ENCODE measurements at regions not wholly inside any gene's neighbourhood (a gene's known extent, or its start where the extent isn't known, plus 50 kb on each side); places are given as distances from the start of the nearest gene placed in this dataset.

DNA sequence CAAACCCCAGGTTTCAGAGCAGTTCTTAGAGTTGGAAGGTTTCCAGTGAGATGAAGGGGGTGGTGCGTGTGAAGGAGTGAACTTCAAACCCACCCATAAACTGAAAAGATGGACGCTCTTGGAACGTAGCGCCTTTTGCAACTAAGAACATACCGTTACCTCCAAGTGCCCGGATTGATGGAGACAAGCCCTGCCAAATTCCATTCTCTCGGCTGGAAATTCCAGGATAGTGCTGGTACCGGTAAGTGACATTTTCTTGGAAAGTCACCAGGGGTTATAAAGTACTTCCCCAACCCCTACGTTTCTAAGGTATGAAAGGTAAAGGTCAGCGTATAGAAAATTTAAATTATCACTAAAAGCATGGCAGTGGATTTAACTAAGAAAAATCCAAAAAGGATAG, 91.6 kb upstream of the CLDN14 start:
- TF ChIP-seq, protein P1, sequence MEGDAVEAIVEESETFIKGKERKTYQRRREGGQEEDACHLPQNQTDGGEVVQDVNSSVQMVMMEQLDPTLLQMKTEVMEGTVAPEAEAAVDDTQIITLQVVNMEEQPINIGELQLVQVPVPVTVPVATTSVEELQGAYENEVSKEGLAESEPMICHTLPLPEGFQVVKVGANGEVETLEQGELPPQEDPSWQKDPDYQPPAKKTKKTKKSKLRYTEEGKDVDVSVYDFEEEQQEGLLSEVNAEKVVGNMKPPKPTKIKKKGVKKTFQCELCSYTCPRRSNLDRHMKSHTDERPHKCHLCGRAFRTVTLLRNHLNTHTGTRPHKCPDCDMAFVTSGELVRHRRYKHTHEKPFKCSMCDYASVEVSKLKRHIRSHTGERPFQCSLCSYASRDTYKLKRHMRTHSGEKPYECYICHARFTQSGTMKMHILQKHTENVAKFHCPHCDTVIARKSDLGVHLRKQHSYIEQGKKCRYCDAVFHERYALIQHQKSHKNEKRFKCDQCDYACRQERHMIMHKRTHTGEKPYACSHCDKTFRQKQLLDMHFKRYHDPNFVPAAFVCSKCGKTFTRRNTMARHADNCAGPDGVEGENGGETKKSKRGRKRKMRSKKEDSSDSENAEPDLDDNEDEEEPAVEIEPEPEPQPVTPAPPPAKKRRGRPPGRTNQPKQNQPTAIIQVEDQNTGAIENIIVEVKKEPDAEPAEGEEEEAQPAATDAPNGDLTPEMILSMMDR (IDR thresholded peaks at IDR 0.05): no peak
- TF ChIP-seq POLR2A (IDR thresholded peaks at IDR 0.05) (no peak), POLR2AphosphoS5 (IDR thresholded peaks at IDR 0.05) (no peak)
